Ascending aorta (tissue), 2 donors: ENCODE measurements at regions not wholly inside any gene's neighbourhood (a gene's known extent, or its start where the extent isn't known, plus 50 kb on each side); places are given as distances from the start of the nearest gene placed in this dataset.

Source experiments
- DNase-seq, 2 donors: peaks; one replicate each; pipeline ENCODE4 v3.0.0-alpha.2; 2019; ENCODE audit warnings: low spot score in 2 of 2
- H3K27ac ChIP-seq, 2 donors: fragments of 200-600 bp; sonication (generic); one replicate each; pipeline ENCODE4 v1.5.1; 2016 to 2017; ENCODE audit warnings: mild to moderate bottlenecking in 1 of 2
- H3K27me3 ChIP-seq: fragments of 200-600 bp; sonication (generic); one replicate; pipeline ENCODE4 v1.5.1; 2017
- H3K36me3 ChIP-seq, 2 donors: fragments of 200-600 bp; sonication (generic); one replicate each; pipeline ENCODE4 v1.5.1; 2016
- H3K4me1 ChIP-seq, 2 donors: fragments of 200-600 bp; sonication (generic); one replicate each; pipeline ENCODE4 v1.5.1; 2016 to 2017; ENCODE audit warnings: mild to moderate bottlenecking in 1 of 2
- H3K4me3 ChIP-seq, 2 donors: fragments of 200-600 bp; sonication (generic); one replicate each; pipeline ENCODE4 v1.5.1; 2016 to 2017; ENCODE audit warnings: mild to moderate bottlenecking in 1 of 2
- H3K9me3 ChIP-seq, 2 donors: fragments of 200-600 bp; sonication (generic); one replicate each; pipeline ENCODE4 v1.5.1; 2016
- CTCF ChIP-seq, 3 experiments: fragments of 200-600 bp in 2 of 3; fragments of 450-650 bp in 1 of 3; sonication (generic) in 2 of 3; IDR thresholded peaks; one replicate each; pipeline ENCODE4 v1.5.1; 2016 to 2019; ENCODE audit warnings: antibody characterized with exemption in 3 of 3, mild to moderate bottlenecking in 1 of 3, moderate library complexity in 1 of 3
- intact Hi-C: fragments of 100-400 bp; cut with DNase I; formaldehyde crosslinking; loops from one replicate; pipeline ENCODE4 v1.15.1; 2023

- H3K36me3 ChIP-seq = no peaks in the 10 kb centered on the region
- no peak overlapping the region for H3K4me3 ChIP-seq
- H3K27ac ChIP-seq = no peak overlapping the region
- no peaks in the 10 kb centered on the region for H3K9me3 ChIP-seq
- no peaks in the 10 kb centered on the region for H3K4me1 ChIP-seq
- TF ChIP-seq CTCF (IDR thresholded peaks at IDR 0.05) = no peak
- no peak for DNase-seq
- intact Hi-C loops = no loop called here
- no peaks in the 10 kb centered on the region for H3K27me3 ChIP-seq
Measured at GRCh38 chr7:81120111-81120510, 201.3 kb upstream of the SEMA3C start.

- Histone ChIP-seq H3K4me1 (no peaks in the 10 kb centered on the region), H3K27ac (no peak overlapping the region), H3K4me3 (no peak overlapping the region), H3K36me3 (no peaks in the 10 kb centered on the region), H3K27me3 (no peaks in the 10 kb centered on the region), H3K9me3 (no peaks in the 10 kb centered on the region)
- TF ChIP-seq CTCF (IDR thresholded peaks at IDR 0.05) = no peak
- intact Hi-C loops = no loop called here
- DNase-seq = no peak
Measured at GRCh38 chr7:81114633-81115032, 195.8 kb upstream of the SEMA3C start.

GRCh38 chr7:81112731-81113130 lies 193.9 kb upstream of the SEMA3C start:
- H3K4me3 ChIP-seq = no peak overlapping the region
- no peaks in the 10 kb centered on the region for H3K36me3 ChIP-seq
- no peak overlapping the region for H3K27ac ChIP-seq
- H3K4me1 ChIP-seq = no peaks in the 10 kb centered on the region
- no peak for DNase-seq
- TF ChIP-seq CTCF (IDR thresholded peaks at IDR 0.05) = no peak
- no peaks in the 10 kb centered on the region for H3K9me3 ChIP-seq
- intact Hi-C loops = no loop called here
- H3K27me3 ChIP-seq = no peaks in the 10 kb centered on the region

GRCh38 chr7:81111781-81112540 lies 193.1 kb upstream of the SEMA3C start:
- Histone ChIP-seq H3K4me3 (no peak overlapping the region), H3K9me3 (no peaks in the 10 kb centered on the region), H3K36me3 (no peaks in the 10 kb centered on the region), H3K27ac (no peak overlapping the region), H3K4me1 (no peaks in the 10 kb centered on the region), H3K27me3 (no peaks in the 10 kb centered on the region)
- no peak for TF ChIP-seq CTCF (IDR thresholded peaks at IDR 0.05)
- no peak for DNase-seq
- intact Hi-C loops = no loop called here

GRCh38 chr7:81111358-81111757 lies 192.5 kb upstream of the SEMA3C start:
- H3K27me3 ChIP-seq = no peaks in the 10 kb centered on the region
- H3K36me3 ChIP-seq = no peaks in the 10 kb centered on the region
- intact Hi-C loops = no loop called here
- no peaks in the 10 kb centered on the region for H3K9me3 ChIP-seq
- no peak overlapping the region for H3K27ac ChIP-seq
- no peak for TF ChIP-seq CTCF (IDR thresholded peaks at IDR 0.05)
- H3K4me1 ChIP-seq = no peaks in the 10 kb centered on the region
- no peak for DNase-seq
- H3K4me3 ChIP-seq = no peak overlapping the region

- H3K4me3 ChIP-seq = no peak overlapping the region
- H3K4me1 ChIP-seq = no peaks in the 10 kb centered on the region
- intact Hi-C loops = no loop called here
- H3K27me3 ChIP-seq = no peaks in the 10 kb centered on the region
- no peak for TF ChIP-seq CTCF (IDR thresholded peaks at IDR 0.05)
- no peak for DNase-seq
- no peak overlapping the region for H3K27ac ChIP-seq
- no peaks in the 10 kb centered on the region for H3K9me3 ChIP-seq
- H3K36me3 ChIP-seq = no peaks in the 10 kb centered on the region
Measured at GRCh38 chr7:81110673-81111072, 191.8 kb upstream of the SEMA3C start.
